HFF-Myc (cell line): ENCODE measurements at regions not wholly inside any gene's neighbourhood (a gene's known extent, or its start where the extent isn't known, plus 50 kb on each side); places are given as distances from the start of the nearest gene placed in this dataset.
A peak's percentile ranks its signal among the peaks of the same experiment; 100 is the strongest.

Source experiments
- DNase-seq: peaks from one replicate; pipeline ENCODE4 v3.0.0-alpha.2; 2011; ENCODE audit warnings: low read depth; ENCODE audit errors: extremely low read depth
- H3K4me3 ChIP-seq: replicated peaks from 2 replicates; pipeline ENCODE4 v1.5.1; 2011; ENCODE audit warnings: low read depth, mild to moderate bottlenecking, control low read depth, low read length
- TF ChIP-seq, protein P1 (sequence below): IDR thresholded peaks from 2 replicates; pipeline ENCODE4 v1.5.1; 2012; ENCODE audit warnings: mild to moderate bottlenecking, low read depth, low read length, control low read depth; ENCODE audit errors: missing control alignments

DNA sequence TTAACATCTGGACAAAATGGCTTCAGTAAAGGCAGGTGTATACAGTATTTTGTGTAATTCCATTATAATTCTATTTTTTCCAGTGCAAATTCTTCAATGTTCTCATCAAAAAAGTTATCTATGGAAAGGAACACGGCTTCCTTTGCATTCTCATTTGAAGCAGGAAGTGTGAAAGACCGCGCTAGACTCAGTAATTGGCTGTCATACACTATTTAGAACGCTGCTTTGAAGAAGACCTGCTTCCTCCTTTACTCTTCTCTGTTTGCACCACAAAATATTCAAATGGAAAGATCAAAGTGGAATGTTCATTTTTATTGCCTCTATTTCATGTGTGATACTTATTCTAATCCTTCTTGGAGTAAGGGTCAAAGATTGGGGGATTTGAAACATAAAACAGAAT is 883.7 kb downstream of the TSN start:
- no peak overlapping the region for H3K4me3 ChIP-seq
- TF ChIP-seq, protein P1, sequence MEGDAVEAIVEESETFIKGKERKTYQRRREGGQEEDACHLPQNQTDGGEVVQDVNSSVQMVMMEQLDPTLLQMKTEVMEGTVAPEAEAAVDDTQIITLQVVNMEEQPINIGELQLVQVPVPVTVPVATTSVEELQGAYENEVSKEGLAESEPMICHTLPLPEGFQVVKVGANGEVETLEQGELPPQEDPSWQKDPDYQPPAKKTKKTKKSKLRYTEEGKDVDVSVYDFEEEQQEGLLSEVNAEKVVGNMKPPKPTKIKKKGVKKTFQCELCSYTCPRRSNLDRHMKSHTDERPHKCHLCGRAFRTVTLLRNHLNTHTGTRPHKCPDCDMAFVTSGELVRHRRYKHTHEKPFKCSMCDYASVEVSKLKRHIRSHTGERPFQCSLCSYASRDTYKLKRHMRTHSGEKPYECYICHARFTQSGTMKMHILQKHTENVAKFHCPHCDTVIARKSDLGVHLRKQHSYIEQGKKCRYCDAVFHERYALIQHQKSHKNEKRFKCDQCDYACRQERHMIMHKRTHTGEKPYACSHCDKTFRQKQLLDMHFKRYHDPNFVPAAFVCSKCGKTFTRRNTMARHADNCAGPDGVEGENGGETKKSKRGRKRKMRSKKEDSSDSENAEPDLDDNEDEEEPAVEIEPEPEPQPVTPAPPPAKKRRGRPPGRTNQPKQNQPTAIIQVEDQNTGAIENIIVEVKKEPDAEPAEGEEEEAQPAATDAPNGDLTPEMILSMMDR: no peak
- no peak for DNase-seq

DNA sequence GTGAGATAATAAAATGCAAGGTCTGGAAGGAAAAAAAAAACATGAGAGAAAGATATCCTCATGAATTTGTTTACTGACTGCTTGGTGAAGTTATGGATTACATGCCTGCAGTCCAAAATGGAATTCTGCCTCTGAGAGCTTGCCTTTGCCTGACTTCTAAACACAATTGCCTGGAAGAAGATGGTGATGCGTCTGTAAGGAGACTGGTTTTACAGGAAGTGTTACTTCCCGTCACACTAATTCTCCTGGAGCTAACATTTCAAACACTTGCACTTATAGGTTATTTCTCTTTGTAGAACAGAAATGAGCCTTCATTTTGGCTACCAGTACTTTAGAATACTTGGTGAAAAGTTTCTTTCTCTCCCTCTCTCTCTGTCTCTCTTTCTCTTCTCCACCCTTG is 884.3 kb downstream of the TSN start:
- TF ChIP-seq, protein P1: no peak
- DNase-seq: no peak
- no peak overlapping the region for H3K4me3 ChIP-seq

DNA sequence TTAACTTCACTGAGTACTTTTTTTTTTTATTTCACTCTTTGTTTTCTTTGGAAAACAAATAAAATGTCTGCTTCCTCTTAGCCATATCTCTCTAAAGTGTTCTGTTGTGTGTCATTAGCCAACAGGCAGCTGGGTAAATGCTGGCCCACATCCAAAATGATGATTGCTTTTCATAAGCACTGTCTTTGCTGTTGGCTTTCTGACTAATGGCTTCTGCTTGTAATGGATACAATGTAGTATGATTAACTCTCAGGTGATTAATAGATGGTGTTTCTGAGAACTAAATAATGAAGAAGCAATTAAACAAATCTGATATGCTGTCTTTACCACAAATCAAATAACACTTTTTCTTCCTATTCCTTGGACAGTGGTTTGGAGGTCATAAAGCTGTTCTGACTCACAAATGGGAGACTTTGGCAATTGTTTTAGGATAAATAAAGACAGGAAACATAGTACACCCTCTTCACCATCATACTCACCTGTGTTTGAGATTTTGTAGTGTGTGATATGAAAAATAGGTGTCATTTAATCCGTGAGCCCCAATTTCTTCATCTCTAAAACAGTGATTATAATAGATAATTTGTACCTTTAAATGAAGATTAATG is 888.4 kb downstream of the TSN start:
- TF ChIP-seq, protein P1: no peak
- no peak overlapping the region for H3K4me3 ChIP-seq
- peak; percentile 0 for DNase-seq

DNA sequence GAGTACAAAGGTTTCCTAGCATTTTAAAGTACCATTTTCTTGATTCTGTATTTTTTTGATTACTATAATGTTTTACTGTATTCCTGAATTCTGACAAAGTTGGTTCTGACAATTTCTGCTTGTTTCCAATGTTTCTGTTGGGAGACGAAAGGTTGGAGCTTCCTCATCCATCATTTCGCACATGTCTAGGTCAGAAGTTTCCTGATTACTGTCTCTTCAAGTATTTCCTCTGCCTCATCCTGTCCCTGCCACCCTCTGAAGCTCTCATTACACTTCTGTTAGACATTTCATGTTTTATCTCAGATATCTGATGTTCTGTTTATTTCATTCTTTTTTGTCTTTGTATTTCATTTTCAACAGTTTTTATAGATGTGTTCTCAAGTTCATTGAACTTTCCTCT is 895.8 kb downstream of the TSN start:
- no peak overlapping the region for H3K4me3 ChIP-seq
- DNase-seq: no peak
- TF ChIP-seq, protein P1: no peak

DNA sequence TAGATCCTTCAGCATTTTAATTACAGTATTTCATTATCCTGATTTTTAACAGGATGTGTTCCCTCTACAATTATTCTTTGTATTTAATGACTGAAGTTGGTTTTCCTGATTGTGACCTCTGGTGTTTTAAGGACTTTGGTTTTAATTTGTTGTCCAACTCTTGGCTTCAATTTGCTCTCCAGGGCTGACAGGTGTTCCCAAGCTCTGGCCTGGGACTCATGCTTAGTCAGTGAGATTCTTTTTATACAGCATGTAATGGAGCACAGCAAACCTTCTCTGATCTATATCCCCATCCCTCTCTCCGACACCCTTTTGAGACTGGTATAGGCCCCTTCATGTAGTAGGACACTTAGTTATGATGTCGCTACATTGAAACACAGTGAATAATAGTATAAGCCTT is 896.3 kb downstream of the TSN start:
- no peak overlapping the region for H3K4me3 ChIP-seq
- TF ChIP-seq, protein P1: no peak
- DNase-seq: no peak

DNA sequence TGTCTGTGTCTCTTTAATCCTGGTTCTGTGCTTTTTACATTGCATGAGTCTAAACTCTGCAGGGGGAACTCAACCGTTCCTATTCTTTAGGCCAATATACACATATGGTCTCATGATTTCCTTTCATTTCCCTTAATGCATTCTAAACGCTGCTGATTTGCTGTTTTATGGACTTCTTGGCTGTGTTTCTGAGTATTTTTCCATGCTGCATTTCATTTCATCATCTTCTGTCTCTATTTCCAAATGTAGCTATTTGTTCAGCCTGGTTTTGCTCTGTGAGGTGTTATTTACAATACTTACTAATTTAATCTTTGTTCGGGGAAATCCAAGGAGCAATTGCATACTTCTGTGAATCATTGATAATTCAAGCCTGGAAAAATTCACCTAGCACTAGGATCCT is 897.2 kb downstream of the TSN start:
- DNase-seq: no peak
- TF ChIP-seq, protein P1: no peak
- H3K4me3 ChIP-seq: no peak overlapping the region

DNA sequence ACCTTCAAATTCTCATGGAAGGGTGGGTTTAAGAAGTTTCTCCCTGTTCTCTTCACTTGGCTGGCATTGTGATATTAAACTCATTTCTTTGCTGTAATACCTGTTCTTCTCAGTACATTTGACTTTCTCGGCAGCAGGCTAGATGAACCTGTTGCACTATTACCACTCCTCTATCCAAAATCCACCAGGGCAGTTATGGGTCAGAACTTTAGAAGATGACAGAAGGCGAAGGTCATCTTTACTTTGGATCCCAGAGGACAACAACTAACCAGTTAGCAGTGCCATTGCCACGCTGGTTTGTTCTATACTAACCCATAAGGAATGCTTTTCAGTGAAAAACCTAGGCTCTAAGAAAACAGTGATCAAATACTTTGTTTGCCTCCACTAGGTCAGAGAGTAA is 901.0 kb downstream of the TSN start:
- no peak for DNase-seq
- TF ChIP-seq, protein P1: no peak
- H3K4me3 ChIP-seq: no peak overlapping the region
